ENCODE measurements at regions not wholly inside any gene's neighbourhood (a gene's known extent, or its start where the extent isn't known, plus 50 kb on each side); places are given as distances from the start of the nearest gene placed in this dataset.

DNA sequence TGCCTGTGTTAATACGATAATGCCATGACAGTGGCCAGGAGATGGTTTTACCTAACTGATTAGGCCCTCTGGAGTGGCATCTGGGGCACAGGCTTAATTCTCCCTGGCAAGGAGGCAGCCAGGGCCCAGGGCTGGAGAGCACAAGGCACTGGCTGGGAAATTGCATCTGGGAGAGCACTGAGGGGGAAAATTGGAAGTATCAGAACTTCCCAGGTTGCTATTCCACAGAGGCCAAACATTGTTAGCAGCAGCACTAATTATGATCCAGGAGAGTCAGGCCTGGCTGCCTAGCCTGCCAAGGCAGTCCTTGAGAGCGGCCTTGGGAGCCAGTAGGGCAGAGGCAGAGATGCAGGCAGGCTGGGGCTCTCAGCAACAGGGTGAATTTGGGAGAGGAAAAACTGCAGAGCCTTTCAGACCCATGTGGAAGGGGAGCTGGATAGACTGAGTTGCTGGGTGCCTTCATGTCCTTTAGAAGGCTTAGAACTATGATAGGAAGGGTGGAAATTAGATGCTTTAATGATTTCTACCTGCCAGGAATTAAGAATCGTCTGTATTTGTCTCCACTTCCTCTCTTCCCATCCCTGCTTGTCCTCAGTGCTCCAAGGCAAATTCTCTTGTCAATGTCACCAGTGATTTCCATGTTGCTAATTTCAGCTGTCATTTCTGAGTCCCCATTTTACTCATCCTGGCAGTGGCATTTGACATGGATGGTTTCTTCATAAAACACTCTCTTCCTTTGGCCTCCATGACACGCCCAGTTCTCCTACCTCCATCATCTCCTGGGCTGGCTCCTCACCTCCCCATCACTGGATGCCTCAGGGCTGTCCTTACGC is 56.1 kb upstream of the HSPA9 start:
- no peak for TF ChIP-seq EZH2phosphoT487 (IDR thresholded peaks at IDR 0.05; ENCODE audit: borderline replicate concordance, low read depth, low read length)
- TF ChIP-seq, protein P1, sequence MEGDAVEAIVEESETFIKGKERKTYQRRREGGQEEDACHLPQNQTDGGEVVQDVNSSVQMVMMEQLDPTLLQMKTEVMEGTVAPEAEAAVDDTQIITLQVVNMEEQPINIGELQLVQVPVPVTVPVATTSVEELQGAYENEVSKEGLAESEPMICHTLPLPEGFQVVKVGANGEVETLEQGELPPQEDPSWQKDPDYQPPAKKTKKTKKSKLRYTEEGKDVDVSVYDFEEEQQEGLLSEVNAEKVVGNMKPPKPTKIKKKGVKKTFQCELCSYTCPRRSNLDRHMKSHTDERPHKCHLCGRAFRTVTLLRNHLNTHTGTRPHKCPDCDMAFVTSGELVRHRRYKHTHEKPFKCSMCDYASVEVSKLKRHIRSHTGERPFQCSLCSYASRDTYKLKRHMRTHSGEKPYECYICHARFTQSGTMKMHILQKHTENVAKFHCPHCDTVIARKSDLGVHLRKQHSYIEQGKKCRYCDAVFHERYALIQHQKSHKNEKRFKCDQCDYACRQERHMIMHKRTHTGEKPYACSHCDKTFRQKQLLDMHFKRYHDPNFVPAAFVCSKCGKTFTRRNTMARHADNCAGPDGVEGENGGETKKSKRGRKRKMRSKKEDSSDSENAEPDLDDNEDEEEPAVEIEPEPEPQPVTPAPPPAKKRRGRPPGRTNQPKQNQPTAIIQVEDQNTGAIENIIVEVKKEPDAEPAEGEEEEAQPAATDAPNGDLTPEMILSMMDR (conservative IDR thresholded peaks at IDR 0.05; ENCODE audit: low read length) = no peak

Measured in OCI-LY7 (cell line).